Uterus (tissue), 3 donors: ENCODE measurements at regions not wholly inside any gene's neighbourhood (a gene's known extent, or its start where the extent isn't known, plus 50 kb on each side); places are given as distances from the start of the nearest gene placed in this dataset.
A peak's percentile ranks its signal among the peaks of the same experiment; 100 is the strongest.

ENCODE experiments used
- DNase-seq, 2 donors: peaks; one replicate each; pipeline ENCODE4 v3.0.0-alpha.2; 2019 to 2020
- H3K27ac ChIP-seq, 2 donors: fragments of 200-600 bp; sonication (generic); 1 replicate in 1 of 2; 2 replicates in 1 of 2; pipeline ENCODE4 v1.5.1; 2016 to 2018
- H3K27me3 ChIP-seq, 2 donors: fragments of 200-600 bp; sonication (generic); one replicate each; pipeline ENCODE4 v1.5.1; 2018 to 2019; ENCODE audit warnings: control low read depth in 1 of 2
- H3K36me3 ChIP-seq, 2 donors: fragments of 200-600 bp; sonication (generic); one replicate each; pipeline ENCODE4 v1.5.1; 2019; ENCODE audit warnings: control low read depth in 1 of 2
- H3K4me1 ChIP-seq, 2 donors: fragments of 200-600 bp; sonication (generic); one replicate each; pipeline ENCODE4 v1.5.1; 2018 to 2019; ENCODE audit warnings: control low read depth in 1 of 2
- H3K4me3 ChIP-seq, 2 donors: fragments of 200-600 bp; sonication (generic); 1 replicate in 1 of 2; 2 replicates in 1 of 2; pipeline ENCODE4 v1.5.1; 2018 to 2019; ENCODE audit warnings: mild to moderate bottlenecking in 1 of 2
- H3K9me3 ChIP-seq, 2 donors: fragments of 200-600 bp; sonication (generic); one replicate each; pipeline ENCODE4 v1.5.1; 2019; ENCODE audit warnings: control low read depth in 1 of 2
- CTCF ChIP-seq, 4 experiments: fragments of 200-600 bp in 2 of 4; fragments of 450-650 bp in 2 of 4; sonication (generic) in 2 of 4; IDR thresholded peaks; one replicate each; pipeline ENCODE4 v1.5.1; 2016 to 2019; ENCODE audit warnings: antibody characterized with exemption in 4 of 4, mild to moderate bottlenecking in 2 of 4, moderate library complexity in 1 of 4
- POLR2A ChIP-seq, 2 donors: fragments of 450-650 bp; IDR thresholded peaks; one replicate each; pipeline ENCODE4 v1.6.1; 2016; ENCODE audit warnings: antibody characterized with exemption in 2 of 2, mild to moderate bottlenecking in 1 of 2, moderate library complexity in 1 of 2
- intact Hi-C: fragments of 100-400 bp; cut with DNase I; formaldehyde crosslinking; loops from one replicate; pipeline ENCODE4 v1.15.1; 2023; ENCODE audit warnings: low total_unique reads
- donor health status: DM: yes; HTN: yes; CAD: no.

DNA sequence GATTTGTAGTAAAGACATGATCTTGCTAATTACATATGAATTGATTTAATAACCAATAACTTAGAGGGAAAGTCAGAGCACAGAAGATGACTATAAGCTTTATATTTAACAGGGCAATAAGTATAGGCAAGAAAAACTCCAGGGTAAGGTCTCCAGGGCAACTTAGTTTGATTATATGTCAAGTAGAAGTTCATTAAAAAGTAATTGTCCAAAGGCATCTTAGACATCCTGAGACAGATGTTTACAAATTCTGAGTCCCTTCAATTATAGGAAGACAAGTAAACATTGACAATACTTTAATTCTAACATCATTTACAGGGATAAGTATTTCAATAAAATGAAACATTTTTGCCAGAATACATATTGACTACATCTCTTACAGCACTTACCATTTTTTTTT, 416.0 kb downstream of the RAP2B start:
- H3K9me3 ChIP-seq = no peaks in the 10 kb centered on the region
- H3K27ac ChIP-seq = no peak overlapping the region
- TF ChIP-seq CTCF (IDR thresholded peaks at IDR 0.05) (no peak), POLR2A (IDR thresholded peaks at IDR 0.05) (no peak)
- no peaks in the 10 kb centered on the region for H3K4me1 ChIP-seq
- no peak overlapping the region for H3K4me3 ChIP-seq
- H3K36me3 ChIP-seq = no peaks in the 10 kb centered on the region
- no peaks in the 10 kb centered on the region for H3K27me3 ChIP-seq
- no peak for DNase-seq
- intact Hi-C loops = no loop called here

DNA sequence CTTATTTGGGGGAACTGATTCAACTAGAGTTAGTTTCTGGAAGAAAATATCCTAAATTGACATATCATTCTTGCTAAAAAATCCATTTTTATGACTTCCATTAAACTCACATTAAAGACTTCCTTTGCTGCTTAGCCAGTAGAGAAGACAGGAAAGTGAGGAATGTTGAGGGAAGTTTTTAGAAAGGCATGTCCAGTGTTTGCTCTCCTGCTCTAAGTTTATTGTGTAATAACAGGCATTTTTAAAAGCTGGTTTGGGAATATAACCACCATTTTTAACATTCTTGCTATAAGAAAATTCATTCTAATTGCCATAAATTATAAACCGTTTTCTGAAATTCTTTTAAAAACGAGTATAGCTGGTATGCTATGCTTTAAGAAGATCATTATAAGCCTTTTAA, 428.0 kb downstream of the RAP2B start:
- intact Hi-C loops = no loop called here
- no peak overlapping the region for H3K27ac ChIP-seq
- no peak overlapping the region for H3K4me3 ChIP-seq
- H3K27me3 ChIP-seq = no peaks in the 10 kb centered on the region
- H3K36me3 ChIP-seq = peaks cover 0 to 6% of the 10 kb centered on the region in 2 donors
- H3K4me1 ChIP-seq = no peaks in the 10 kb centered on the region
- no peak for TF ChIP-seq POLR2A (IDR thresholded peaks at IDR 0.05)
- TF ChIP-seq CTCF (IDR thresholded peaks at IDR 0.05) = no peak
- no peaks in the 10 kb centered on the region for H3K9me3 ChIP-seq
- no peak for DNase-seq

- Histone ChIP-seq H3K27ac (no peak overlapping the region), H3K4me1 (no peaks in the 10 kb centered on the region), H3K27me3 (no peaks in the 10 kb centered on the region), H3K36me3 (peaks cover 0 to 6% of the 10 kb centered on the region in 2 donors), H3K4me3 (no peak overlapping the region), H3K9me3 (no peaks in the 10 kb centered on the region)
- no peak for DNase-seq
- TF ChIP-seq CTCF (IDR thresholded peaks at IDR 0.05) (no peak), POLR2A (IDR thresholded peaks at IDR 0.05) (no peak)
- intact Hi-C loops = no loop called here
These were observed 429.7 kb downstream of the RAP2B start for GRCh38 chr3:153591561-153592245.

- Histone ChIP-seq H3K36me3 (peaks cover 0 to 6% of the 10 kb centered on the region in 2 donors), H3K4me1 (no peaks in the 10 kb centered on the region), H3K4me3 (no peak overlapping the region), H3K27me3 (no peaks in the 10 kb centered on the region), H3K9me3 (no peaks in the 10 kb centered on the region), H3K27ac (no peak overlapping the region)
- intact Hi-C loops = no loop called here
- DNase-seq = no peak
- TF ChIP-seq POLR2A (IDR thresholded peaks at IDR 0.05) (no peak), CTCF (IDR thresholded peaks at IDR 0.05) (peak; percentile 25 to 60 (median 46))
These were observed 433.3 kb downstream of the RAP2B start for GRCh38 chr3:153595186-153595815.

DNA sequence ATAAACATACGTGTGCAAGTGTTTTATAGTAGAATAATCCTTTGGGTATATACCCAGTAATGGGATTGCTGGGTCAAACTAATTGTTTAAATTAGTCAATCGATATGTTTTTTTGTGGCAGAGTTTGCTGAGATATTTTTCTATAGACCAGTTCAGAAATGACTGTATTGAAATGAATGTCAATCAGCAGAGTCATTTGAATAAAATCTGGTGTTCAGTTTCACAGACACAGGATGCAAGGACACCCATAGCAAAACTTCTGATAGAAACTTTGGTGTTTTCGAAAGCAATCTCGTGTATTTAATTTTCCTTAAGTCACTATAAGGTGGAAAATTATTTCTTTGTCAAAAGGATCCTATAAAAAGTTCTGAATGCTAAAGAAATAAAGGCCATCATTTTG, 434.4 kb downstream of the RAP2B start:
- TF ChIP-seq POLR2A (IDR thresholded peaks at IDR 0.05) (no peak), CTCF (IDR thresholded peaks at IDR 0.05) (no peak)
- Histone ChIP-seq H3K4me1 (no peaks in the 10 kb centered on the region), H3K27me3 (no peaks in the 10 kb centered on the region), H3K36me3 (peaks cover 0 to 6% of the 10 kb centered on the region in 2 donors), H3K9me3 (no peaks in the 10 kb centered on the region), H3K27ac (no peak overlapping the region), H3K4me3 (no peak overlapping the region)
- intact Hi-C loops = no loop called here
- no peak for DNase-seq
